ENCODE measurements at regions not wholly inside any gene's neighbourhood (a gene's known extent, or its start where the extent isn't known, plus 50 kb on each side); places are given as distances from the start of the nearest gene placed in this dataset.
"Not testable (repeated sequence)": the region's sequence is repeated elsewhere in the genome, so short reads cannot be mapped to it uniquely, and the experiment has no call there.

DNA sequence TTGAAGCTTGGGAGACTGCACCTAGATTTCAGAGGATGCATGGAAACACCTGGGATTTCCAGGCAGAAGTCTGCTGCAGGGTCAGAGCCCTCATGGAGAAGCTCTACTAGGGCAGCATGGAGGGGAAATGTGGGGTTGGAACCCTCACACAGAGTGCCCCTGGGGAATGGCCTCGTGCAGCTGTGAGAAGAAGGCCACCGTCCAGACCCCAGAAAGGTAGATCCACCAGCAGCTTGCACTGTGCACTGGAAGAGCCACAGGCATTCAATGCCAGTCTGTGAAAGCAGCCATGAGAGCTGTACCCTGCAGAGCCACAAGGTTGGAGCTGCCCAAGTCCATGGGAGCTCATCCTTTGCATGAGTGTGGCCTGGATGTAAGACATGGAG lies 285.3 kb upstream of the FAM174A start:
- FAIRE-seq: no peak
- DNase-seq (ENCODE audit: low spot score): no peak

DNA sequence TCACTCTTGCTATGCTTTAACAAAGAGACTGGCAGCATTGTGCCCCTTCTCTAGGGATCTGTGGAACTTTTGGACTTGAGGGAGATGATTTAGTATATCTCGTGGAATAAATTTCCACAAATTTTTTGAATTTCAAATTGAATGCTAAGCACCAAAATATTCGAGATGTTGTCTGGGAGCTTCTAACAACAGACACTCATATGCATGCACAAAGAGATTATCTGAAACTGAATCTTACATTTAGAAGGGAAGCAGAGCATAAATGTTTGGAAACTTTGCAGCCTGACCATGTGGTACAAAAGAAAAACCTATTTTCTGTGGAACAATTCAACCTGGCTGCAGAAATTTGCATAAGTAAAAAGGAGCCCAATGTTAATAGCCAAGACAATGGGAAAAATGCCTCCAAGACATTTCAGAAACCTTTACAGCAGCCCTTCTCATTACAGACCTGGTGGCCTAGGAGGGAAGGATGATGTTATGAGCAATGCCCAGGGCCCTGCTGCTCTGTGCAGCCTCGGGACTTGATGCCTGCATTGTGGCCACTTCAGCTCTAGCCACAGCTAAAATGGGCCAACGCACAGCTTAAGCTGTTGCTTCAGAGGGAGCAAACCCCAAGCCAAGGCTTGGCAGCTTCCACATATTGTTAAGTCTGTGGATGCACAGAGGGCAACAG lies 285.8 kb upstream of the FAM174A start:
- no peak for FAIRE-seq

DNA sequence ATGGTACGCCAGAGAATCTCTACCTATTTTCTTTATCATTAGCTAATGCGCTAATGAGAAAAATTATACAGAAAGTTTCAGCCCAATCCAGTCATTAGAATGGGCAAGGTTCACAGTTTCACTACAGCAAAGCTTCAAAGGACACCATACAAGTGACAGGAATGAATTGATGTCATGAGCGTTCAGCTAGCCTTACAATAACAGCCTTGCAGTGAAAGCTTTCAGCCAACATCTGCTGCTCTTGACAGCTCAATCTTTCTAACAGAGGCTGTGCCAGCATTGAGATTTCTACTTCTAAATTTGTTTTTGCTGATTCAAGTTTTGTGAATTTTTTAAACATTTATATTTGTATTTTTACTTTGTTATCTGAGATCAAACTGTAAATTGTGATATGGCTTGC lies 302.4 kb upstream of the FAM174A start:
- DNase-seq (ENCODE audit: low spot score): no peak

More for the DNA sequence above, 285.8 kb upstream of the FAM174A start:
- no peak for DNase-seq (ENCODE audit: low spot score)

DNA sequence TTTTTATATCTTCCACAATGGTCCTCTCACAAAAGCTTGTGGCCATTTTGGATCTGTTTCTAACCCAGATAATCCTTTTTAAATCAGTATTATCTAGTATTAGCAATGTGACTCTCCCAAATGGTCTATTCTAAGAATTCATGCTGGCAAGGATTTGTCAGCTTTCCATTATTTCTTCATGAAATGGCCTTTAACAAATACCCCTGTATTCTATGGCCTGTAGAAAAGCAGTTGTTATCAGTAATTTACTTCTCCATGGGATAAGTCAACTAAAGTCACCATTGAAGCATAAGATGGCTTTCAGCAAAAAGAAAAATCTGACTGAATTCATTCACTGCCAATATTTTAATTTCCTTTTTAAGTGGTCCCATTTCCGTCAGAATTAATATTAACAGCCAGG lies 346.4 kb upstream of the FAM174A start:
- DNase-seq (ENCODE audit: low spot score): no peak

More for the DNA sequence above, 302.4 kb upstream of the FAM174A start:
- no peak for FAIRE-seq

DNA sequence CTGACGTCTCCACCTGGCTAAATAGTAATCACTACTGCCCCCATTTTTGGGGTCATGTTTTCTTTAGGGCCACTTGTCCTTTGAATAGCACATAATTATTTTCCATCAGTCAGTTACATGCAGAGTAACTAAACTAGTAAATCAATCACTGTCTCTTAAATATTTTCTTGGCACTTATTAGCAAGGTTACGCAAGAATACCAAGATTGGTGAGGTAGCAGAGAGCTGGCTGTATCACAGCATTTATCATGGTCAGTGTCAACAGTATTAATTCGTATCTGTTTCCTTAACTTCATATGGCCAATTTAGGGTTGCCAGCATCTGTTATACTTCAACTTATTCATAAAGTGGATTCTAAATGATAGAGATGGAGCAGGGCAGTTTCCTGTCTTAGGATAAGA lies 346.8 kb upstream of the FAM174A start:
- FAIRE-seq (no peak), DNase-seq (ENCODE audit: low spot score) (no peak)

More for the DNA sequence above, 346.4 kb upstream of the FAM174A start:
- no peak for FAIRE-seq

DNA sequence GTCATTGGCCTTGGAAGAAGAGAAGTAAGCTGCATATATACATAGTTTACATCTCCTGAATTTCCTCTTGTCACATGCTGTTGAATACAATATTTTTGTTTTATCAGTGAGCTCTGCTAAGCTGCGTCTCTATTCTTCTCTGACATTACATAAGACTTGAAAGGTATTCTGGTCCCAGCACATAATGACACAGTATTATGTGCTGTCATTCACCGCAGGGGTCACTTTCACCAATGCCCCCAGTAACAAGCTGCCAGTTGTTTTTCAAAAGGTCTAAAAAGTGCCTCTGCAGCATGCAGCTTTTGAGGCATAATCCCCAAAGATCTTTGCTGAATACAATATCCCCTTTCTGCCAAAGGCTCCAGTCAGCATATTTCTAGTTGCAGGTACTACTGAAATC lies 349.0 kb upstream of the FAM174A start:
- no peak for FAIRE-seq
- no peak for DNase-seq (ENCODE audit: low spot score)

DNA sequence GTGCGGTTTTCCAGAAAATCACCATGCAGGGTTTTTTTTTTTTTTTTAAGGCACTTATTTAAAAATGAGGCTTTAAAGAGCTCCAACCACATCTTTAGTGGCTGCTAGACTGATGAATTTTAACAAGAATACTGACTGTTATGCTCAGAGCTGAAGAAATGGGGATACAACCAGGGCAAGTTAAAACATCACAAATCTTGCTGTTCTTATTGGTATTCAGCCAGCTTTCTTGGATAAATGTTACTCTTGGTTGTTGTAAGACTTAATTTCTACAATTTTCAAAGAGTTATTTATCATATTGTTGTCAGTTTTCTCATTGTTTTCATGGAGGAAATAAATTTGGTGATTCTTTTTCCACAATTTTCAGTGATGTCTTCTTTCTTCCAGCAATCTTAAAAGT lies 352.8 kb upstream of the FAM174A start:
- DNase-seq (ENCODE audit: low spot score) (no peak), FAIRE-seq (no peak)

DNA sequence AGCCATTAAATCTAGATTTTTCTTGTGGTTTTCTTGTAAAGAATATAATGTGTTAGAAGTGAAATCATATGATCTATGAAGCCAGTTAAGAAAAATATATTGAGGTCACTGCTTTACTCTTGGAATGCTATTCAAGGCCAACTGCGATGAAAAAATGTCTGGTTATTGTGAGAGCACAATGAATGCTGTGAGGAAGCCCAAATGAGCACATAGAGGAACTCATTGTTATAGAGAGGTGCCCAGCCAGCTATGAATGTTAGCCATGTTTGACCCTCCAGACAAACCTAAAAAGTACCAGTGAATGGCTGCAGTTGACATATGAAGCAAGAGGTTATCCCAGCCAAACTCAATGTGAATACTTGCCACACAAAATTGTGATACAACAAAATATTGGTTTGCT lies 359.8 kb upstream of the FAM174A start:
- no peak for DNase-seq (ENCODE audit: low spot score)
- FAIRE-seq: no peak

DNA sequence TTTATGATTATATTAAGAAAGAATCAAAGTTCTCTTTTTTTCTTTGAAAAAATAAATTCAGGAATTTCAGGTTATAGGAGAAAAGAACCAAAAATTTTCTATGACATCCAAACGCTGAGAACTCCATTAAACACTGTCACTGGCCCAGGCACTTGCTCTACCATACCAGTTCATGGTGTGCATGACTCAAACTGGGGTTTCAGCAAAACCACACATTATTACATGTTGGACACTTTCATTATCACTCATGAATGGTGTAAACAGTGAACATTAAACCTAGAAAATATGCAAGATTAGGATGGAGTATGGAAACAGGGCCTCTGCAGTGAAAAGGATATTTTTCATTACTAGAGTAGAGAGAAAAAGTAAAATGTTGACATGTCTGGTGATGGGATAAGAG lies 369.9 kb upstream of the FAM174A start:
- DNase-seq (ENCODE audit: low spot score) (no peak), FAIRE-seq (no peak)

DNA sequence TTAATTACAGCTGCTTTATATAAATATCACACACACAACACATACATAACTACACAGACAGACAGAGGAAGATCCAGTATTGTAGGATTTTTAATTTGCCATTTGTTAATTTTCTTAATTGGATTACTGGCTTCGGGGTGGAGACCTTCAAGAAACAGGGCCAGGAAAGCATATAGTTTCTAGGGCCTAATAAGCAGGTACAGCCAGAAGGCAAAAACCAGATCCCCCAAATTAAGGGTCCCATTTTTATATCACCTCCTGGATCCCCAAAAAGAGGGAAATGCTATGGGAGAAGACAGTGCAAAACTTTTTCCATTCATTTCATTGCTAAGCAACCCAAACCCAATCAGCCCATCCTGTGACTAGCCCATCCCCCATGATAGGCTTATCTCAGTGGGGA lies 373.3 kb upstream of the FAM174A start:
- DNase-seq (ENCODE audit: low spot score) (no peak), FAIRE-seq (no peak)

DNA sequence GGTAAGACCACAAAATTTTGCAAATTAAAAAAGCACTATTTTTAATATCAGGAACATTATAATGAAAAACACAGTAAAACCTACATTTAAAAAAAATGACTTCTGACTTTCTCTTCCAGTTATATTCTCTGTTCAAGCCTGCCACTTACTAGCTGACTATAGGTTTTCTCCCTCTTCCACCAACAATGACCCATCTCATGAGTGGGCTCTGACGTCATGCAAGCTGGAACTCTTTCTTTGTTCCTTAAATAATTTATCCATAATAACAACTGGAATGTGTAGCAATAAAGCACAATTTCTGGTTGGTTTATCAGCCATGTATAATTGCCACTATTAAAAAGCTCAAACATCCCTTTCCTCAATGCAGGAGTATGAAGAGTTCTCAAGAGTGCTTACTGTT lies 378.1 kb upstream of the FAM174A start:
- FAIRE-seq: no peak
- DNase-seq (ENCODE audit: low spot score): no peak

DNA sequence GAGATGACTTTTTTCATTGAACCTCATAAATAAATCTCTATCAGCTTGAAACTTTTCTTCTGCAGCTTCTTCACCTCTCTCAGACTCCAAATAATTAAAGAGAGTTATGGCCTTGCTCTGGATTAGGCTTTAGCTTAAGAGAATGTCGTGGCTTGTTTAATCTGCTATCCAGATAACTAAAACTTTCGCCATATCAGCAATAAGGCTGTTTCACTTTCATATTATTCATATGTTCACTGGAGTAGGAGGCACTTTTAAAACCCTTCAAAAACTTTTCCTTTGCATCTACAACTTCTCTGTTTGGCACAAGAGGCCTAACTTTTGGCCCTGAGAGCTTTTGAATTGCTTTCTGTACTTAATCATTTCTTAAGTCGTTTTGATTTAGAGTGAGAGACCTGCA lies 386.9 kb upstream of the FAM174A start:
- DNase-seq (ENCODE audit: low spot score): no peak
- no peak for FAIRE-seq

DNA sequence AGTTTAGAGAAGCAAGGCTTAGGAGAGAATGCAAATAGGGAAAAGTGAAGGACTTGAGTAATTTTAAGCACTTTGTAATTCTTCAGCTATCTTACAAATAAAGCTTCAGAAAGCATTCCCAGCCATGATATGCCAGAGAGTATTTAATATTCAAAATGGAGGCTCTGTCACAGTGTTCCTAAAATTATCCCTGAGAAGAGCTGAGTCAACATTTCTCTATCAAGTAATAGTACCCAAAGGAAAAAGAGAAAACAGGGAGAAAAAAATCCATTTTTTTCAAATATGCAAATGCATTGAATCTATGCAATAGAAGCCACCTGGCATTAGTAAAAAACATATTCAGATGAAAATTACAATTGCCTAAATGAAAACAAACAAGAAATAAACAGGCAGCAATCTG lies 392.6 kb upstream of the FAM174A start:
- no peak for FAIRE-seq

DNA sequence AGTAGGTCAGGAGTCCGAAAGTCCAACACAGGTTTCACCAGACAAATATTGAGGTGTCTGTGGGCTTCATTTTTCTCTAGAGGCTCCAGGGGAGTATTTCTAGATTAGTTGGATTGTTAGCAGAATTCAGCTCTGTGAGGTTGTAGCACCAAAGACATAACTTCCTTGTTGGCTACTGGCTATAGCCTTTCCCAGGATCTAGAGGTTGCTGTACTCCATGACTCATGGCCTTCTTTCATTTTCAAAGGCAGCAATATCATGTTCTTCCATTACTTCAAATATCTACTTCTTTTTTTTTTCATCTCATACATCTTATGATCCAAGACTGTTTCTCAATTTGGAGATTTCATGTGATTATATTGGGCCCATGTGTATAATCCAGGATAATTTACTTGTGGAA lies 404.0 kb upstream of the FAM174A start:
- no peak for FAIRE-seq
- no peak for DNase-seq (ENCODE audit: low spot score)

More for the DNA sequence above, 392.6 kb upstream of the FAM174A start:
- no peak for DNase-seq (ENCODE audit: low spot score)

DNA sequence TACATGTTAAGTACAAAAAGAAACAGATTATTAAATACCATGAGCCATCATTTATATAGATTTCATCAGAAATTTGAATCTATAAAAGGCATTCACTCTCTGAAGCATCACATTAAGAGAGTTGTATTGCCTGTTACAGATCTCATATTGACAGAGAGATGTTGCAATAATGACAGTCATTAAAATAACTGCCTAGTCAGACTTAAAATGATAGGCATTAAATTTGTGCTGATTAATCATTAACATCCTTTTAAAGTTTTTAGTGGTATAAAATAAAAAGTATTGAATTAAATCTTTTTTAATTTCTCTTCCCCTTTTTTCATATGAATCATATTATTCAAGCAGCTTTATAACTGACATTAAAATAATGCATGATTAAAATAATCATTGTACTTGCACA lies 404.9 kb upstream of the FAM174A start:
- no peak for DNase-seq (ENCODE audit: low spot score)
- FAIRE-seq: no peak

DNA sequence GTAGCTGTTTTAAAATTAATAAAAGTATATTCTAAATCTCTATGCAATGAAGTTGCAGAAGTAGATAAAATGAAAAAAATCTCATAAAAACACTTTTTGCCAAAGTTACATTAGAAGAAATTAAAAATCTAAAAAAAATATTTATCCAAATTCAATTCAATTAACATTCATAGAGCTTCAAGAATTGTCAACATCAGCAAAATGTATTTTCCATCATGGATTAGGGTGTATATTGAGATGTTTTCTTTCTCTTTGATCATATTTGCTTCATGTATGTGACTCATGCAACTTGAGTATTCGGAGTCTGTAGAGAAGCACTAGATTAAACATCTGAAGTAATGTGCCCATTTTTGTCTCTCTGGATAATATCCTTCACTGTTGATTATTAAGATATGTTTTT lies 415.3 kb upstream of the FAM174A start:
- FAIRE-seq (no peak), DNase-seq (ENCODE audit: low spot score) (no peak)

DNA sequence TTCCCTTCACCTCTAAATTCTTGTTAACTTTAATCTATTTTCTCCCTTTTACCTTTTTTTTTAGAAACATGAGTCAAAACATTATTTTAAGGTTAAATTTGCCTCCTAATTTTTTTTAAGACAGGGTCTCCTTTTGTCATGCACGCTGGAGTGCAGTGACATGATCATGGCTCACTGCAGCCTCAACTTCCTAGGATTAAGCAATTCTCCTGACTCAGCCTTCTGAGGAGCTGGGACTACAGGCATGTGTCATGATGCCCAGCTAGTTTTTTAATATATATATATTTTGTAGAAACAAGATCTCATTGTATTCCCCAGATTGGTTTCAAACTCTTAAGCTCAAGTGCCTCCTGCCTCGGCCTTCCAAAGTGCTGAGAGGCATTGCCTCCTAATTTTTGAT lies 424.7 kb upstream of the FAM174A start:
- no peak for FAIRE-seq
- DNase-seq (ENCODE audit: low spot score): no peak

DNA sequence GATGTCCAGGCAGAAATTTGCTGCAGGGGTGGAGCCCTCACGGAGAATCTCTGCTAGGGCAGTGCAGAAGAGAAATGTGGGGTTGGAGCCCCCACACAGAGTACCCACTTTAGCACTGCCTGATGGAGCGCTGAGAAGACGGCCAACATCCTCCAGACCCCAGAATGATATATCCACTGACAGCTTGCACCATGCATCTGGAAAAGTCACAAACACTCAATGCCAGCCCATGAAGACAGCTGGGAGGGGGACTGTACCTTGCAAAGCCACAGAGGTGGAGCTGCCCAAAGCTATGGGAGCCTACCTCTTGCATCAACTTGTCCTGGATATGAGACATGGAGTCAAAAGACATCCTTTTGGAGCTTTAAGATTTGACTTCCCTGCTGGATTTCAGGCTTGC lies 426.3 kb upstream of the FAM174A start:
- FAIRE-seq (no peak), DNase-seq (ENCODE audit: low spot score) (no peak)

DNA sequence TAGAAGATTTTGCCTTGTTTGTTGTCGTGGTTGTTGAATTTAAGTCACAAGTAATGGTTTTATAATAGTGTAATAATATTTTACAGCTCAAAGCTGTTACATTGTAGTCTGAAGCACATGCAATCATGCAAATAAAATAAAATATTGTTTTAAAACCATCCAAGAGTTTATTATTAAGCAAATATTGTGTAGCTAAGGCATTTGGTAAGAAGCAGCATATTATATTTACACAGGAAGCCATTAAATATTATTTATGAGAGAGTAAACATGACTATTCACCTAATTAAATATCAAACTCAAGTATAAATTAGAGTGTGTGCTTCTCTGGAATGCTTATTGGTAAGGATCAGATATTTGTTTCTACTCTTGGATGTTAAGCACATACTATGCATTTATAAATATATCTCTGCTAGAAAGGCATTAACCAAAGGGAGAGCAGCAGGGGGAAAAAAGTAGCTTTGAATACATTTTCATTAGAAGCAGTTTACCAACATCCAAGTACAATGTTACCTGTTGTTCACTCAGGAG lies 431.5 kb upstream of the FAM174A start:
- not testable (repeated sequence) for FAIRE-seq; DNase-seq (ENCODE audit: low spot score)

DNA sequence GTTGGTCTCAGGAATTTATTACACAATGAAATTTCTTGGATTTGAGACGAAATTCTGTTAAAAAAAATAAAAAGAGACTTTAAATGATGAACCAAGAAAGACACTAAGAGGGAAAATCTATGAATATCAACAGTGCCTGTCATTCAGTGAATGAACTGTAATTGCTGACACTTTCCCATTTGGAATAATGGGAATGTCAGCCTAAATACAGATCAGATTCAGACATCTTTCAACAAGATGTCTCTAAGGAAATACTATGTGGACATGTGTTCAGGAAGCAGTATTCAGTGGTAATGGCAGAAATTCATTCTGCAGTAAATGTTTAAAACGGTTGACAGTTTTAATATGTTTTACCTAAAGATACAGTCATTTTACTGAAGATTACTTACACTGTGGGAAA lies 433.7 kb upstream of the FAM174A start:
- not testable (repeated sequence) for FAIRE-seq; DNase-seq (ENCODE audit: low spot score)

DNA sequence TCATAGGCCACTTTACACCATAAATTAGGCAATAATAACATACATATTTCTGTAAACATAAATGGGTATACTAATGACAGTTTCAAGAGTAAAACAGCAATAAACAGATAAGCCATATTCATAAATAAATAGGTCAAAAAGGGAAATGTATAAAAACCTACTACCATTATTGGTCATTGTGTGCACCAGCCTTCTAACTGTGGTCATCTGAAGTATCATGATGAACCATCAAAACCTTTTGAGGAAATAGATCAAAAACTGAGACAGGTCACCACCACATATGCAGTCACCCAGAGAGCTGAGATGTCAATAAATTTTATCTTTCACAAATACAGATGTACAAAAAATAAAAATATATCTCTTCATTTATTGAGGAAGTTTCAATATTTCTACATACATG lies 438.8 kb upstream of the FAM174A start:
- not testable (repeated sequence) for DNase-seq (ENCODE audit: low spot score); FAIRE-seq

DNA sequence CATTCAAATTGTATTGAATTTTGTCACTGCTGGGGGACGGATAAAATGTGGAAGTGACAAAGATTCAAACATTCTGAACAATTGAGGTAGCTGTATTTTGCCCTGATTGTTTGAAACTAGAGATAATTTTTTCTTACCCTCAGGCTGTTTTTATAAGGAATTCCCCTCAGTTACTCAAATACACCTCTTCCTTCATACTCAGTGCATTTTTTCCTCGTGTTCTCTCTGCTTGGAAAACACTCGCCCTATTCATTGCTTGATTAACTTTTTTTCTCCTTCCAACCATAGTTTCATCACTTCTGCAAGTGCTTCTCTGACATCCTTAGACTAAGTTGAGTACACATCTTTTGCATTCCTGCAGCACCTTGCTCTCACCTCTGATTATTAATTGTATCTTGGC lies 454.5 kb upstream of the FAM174A start:
- DNase-seq (ENCODE audit: low spot score); FAIRE-seq: not testable (repeated sequence)

DNA sequence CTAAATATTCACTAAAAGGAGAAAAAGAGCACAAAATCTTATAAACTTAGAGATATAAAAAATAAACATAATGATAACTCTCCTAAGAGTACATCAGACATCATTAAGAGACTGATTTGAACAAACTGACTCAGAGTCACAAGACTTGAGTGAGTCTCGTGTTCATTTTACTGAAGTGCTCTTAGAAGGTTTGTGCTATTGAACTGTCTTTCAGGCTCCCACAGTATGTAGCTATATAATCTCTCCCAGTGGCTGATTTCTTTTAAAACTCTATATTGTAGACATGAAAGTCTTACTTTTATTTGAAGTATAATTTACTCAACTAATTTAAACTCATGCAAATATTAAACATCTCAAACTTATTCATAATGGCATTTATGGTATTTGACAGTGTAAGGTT lies 456.0 kb upstream of the FAM174A start:
- FAIRE-seq; DNase-seq (ENCODE audit: low spot score): not testable (repeated sequence)

Measured in RCC 7860 (cell line).